ENCODE measurements at regions not wholly inside any gene's neighbourhood (a gene's known extent, or its start where the extent isn't known, plus 50 kb on each side); places are given as distances from the start of the nearest gene placed in this dataset.

DNA sequence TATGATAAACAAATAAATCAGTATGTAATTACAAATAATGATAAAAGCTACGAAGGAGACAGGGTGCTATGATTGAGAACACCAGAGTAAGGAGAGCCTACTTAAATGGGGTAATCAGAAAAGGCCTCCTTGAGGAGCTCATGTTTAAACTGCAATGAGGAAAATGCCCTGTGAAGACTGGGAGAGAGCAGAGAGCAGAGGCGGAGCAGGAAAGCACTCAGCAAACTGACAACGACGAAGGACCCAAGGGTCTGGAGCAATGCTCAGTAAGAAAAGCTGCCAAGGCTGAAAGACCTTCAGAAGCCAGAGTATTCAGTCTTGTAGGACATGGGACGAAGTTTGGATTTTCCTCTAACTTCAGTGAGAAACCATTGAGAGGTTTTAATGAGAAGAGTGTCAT is 114.2 kb upstream of the PLEKHA5 start:
- TF ChIP-seq, protein P1, sequence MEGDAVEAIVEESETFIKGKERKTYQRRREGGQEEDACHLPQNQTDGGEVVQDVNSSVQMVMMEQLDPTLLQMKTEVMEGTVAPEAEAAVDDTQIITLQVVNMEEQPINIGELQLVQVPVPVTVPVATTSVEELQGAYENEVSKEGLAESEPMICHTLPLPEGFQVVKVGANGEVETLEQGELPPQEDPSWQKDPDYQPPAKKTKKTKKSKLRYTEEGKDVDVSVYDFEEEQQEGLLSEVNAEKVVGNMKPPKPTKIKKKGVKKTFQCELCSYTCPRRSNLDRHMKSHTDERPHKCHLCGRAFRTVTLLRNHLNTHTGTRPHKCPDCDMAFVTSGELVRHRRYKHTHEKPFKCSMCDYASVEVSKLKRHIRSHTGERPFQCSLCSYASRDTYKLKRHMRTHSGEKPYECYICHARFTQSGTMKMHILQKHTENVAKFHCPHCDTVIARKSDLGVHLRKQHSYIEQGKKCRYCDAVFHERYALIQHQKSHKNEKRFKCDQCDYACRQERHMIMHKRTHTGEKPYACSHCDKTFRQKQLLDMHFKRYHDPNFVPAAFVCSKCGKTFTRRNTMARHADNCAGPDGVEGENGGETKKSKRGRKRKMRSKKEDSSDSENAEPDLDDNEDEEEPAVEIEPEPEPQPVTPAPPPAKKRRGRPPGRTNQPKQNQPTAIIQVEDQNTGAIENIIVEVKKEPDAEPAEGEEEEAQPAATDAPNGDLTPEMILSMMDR (IDR thresholded peaks at IDR 0.05; ENCODE audit: insufficient read depth, low read length, poor library complexity, severe bottlenecking) = no peak
- TF ChIP-seq EZH2phosphoT487 (conservative IDR thresholded peaks at IDR 0.05; ENCODE audit: low read length) = no peak

Data from SU-DHL-6 (cell line).